ENCODE measurements at regions not wholly inside any gene's neighbourhood (a gene's known extent, or its start where the extent isn't known, plus 50 kb on each side); places are given as distances from the start of the nearest gene placed in this dataset.

DNA sequence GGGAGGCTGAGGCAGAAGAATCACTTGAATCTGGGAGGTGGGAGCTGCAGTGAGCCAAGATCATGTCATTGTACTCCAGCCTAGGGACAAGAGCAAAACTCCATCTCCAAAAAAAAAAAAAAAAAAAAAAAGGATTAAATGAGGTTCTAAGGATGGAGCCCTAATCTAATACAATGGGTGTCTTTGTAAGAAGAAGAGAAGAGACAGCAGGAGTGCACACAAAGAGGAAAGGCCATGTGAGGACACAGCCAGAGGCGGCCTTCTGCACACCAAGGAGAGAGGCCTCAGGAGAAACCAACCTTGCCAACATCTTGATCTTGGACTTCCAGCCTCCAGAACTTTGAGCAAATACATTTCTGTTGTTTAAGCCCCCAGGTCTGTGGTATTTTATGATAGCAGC, 66.6 kb upstream of the CECR2 start:
- TF ChIP-seq, protein P1, sequence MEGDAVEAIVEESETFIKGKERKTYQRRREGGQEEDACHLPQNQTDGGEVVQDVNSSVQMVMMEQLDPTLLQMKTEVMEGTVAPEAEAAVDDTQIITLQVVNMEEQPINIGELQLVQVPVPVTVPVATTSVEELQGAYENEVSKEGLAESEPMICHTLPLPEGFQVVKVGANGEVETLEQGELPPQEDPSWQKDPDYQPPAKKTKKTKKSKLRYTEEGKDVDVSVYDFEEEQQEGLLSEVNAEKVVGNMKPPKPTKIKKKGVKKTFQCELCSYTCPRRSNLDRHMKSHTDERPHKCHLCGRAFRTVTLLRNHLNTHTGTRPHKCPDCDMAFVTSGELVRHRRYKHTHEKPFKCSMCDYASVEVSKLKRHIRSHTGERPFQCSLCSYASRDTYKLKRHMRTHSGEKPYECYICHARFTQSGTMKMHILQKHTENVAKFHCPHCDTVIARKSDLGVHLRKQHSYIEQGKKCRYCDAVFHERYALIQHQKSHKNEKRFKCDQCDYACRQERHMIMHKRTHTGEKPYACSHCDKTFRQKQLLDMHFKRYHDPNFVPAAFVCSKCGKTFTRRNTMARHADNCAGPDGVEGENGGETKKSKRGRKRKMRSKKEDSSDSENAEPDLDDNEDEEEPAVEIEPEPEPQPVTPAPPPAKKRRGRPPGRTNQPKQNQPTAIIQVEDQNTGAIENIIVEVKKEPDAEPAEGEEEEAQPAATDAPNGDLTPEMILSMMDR (IDR thresholded peaks at IDR 0.05; ENCODE audit: extremely low read depth in 1 of 2, insufficient read depth in 1 of 2, low read depth in 1 of 2, low read length in 2 of 2) = no peak
- no peak for TF ChIP-seq POLR2A (IDR thresholded peaks at IDR 0.05; ENCODE audit: low read depth, low read length)
- TF ChIP-seq, protein P2, sequence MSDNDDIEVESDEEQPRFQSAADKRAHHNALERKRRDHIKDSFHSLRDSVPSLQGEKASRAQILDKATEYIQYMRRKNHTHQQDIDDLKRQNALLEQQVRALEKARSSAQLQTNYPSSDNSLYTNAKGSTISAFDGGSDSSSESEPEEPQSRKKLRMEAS (IDR thresholded peaks at IDR 0.05; ENCODE audit: insufficient read depth, insufficient read length) = no peak

Measured in endothelial cell of umbilical vein (primary cell).